DOHH2 (cell line): ENCODE measurements at regions not wholly inside any gene's neighbourhood (a gene's known extent, or its start where the extent isn't known, plus 50 kb on each side); places are given as distances from the start of the nearest gene placed in this dataset.

Source experiments
- EZH2phosphoT487 ChIP-seq: fragments of 200-600 bp; sonication (generic); IDR thresholded peaks from 2 replicates; pipeline ENCODE4 v1.6.1; 2017; ENCODE audit warnings: borderline replicate concordance, mild to moderate bottlenecking, antibody characterized with exemption, low read length, moderate library complexity, mixed read lengths
- TF ChIP-seq, protein P1 (sequence below): fragments of 200-600 bp; sonication (generic); IDR thresholded peaks from one replicate; pipeline ENCODE4 v1.5.1; 2014; ENCODE audit warnings: antibody characterized with exemption, mild to moderate bottlenecking, low read depth, low read length; ENCODE audit not compliant: poor library complexity, severe bottlenecking

GRCh38 chr1:103997631-103998030, 247.9 kb downstream of the AMY1C start:
- TF ChIP-seq, protein P1, sequence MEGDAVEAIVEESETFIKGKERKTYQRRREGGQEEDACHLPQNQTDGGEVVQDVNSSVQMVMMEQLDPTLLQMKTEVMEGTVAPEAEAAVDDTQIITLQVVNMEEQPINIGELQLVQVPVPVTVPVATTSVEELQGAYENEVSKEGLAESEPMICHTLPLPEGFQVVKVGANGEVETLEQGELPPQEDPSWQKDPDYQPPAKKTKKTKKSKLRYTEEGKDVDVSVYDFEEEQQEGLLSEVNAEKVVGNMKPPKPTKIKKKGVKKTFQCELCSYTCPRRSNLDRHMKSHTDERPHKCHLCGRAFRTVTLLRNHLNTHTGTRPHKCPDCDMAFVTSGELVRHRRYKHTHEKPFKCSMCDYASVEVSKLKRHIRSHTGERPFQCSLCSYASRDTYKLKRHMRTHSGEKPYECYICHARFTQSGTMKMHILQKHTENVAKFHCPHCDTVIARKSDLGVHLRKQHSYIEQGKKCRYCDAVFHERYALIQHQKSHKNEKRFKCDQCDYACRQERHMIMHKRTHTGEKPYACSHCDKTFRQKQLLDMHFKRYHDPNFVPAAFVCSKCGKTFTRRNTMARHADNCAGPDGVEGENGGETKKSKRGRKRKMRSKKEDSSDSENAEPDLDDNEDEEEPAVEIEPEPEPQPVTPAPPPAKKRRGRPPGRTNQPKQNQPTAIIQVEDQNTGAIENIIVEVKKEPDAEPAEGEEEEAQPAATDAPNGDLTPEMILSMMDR: no peak
- TF ChIP-seq EZH2phosphoT487: no peak
